Ovary (tissue), 3 donors: ENCODE measurements at regions not wholly inside any gene's neighbourhood (a gene's known extent, or its start where the extent isn't known, plus 50 kb on each side); places are given as distances from the start of the nearest gene placed in this dataset.

Source experiments
- POLR2A ChIP-seq: fragments of 450-650 bp; IDR thresholded peaks from one replicate; pipeline ENCODE4 v1.6.1; 2017; ENCODE audit warnings: antibody characterized with exemption, mild to moderate bottlenecking, moderate library complexity
- TF ChIP-seq, protein P1 (sequence below), 3 donors: fragments of 450-650 bp in 2 of 3; fragments of 200-600 bp in 1 of 3; IDR thresholded peaks; one replicate each; pipeline versions ENCODE4 v1.5.1 to v1.8.0; 2016 to 2022; ENCODE audit warnings: antibody characterized with exemption in 3 of 3, mild to moderate bottlenecking in 1 of 3
- donor health status: DM: no; HTN: no; CAD: no.

DNA sequence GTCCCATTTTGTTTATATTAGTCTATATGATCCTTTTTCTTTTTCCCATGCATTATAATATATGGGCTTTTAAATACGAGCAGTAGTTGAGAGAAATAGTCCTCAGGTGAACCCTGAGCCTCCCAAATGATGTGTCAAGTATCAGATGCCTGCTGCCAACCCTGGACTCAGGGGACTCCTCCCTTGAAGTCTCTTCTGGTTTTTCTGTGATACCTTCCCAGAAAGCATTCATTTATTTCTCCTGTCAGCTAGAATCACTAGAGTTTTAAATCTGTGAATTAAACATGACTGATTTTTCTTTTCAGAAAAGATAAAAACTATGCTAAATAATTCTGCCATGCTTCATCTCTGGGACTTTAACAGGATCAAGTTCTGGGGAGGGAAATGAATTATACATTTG, 184.6 kb downstream of the LIG4 start:
- TF ChIP-seq, protein P1, sequence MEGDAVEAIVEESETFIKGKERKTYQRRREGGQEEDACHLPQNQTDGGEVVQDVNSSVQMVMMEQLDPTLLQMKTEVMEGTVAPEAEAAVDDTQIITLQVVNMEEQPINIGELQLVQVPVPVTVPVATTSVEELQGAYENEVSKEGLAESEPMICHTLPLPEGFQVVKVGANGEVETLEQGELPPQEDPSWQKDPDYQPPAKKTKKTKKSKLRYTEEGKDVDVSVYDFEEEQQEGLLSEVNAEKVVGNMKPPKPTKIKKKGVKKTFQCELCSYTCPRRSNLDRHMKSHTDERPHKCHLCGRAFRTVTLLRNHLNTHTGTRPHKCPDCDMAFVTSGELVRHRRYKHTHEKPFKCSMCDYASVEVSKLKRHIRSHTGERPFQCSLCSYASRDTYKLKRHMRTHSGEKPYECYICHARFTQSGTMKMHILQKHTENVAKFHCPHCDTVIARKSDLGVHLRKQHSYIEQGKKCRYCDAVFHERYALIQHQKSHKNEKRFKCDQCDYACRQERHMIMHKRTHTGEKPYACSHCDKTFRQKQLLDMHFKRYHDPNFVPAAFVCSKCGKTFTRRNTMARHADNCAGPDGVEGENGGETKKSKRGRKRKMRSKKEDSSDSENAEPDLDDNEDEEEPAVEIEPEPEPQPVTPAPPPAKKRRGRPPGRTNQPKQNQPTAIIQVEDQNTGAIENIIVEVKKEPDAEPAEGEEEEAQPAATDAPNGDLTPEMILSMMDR (IDR thresholded peaks at IDR 0.05): no peak
- no peak for TF ChIP-seq POLR2A
